H1 (cell line): ENCODE measurements at regions not wholly inside any gene's neighbourhood (a gene's known extent, or its start where the extent isn't known, plus 50 kb on each side); places are given as distances from the start of the nearest gene placed in this dataset.

Source experiments
- CTCF ChIA-PET: fragments of 300-600 bp; sonication (Branson Sonifier 250); formaldehyde crosslinking; loops from one replicate; lab custom pipeline; 2021; ENCODE audit not compliant: partially characterized antibody; lab: Charles Lee
- POLR2A ChIA-PET: fragments of 300-600 bp; sonication (Branson Sonifier 250); formaldehyde crosslinking; loops from one replicate; lab custom pipeline; 2021; ENCODE audit warnings: inconsistent platforms; ENCODE audit not compliant: partially characterized antibody; lab: Charles Lee
- DNase-seq, 2 experiments: peaks; one replicate each; pipeline versions ENCODE4 v3.0.0 to v3.0.0-alpha.2; 2010 to 2022; ENCODE audit warnings: low spot score in 2 of 2, low read depth in 1 of 2, mixed read lengths in 1 of 2
- FAIRE-seq: peaks from 2 replicates; lab custom pipeline; 2011; peaks lifted over from hg19 to GRCh38; lab: Jason Lieb, UNC
- H2AFZ ChIP-seq: 2 replicates; pipeline ENCODE4 v1.8.1; 2012; ENCODE audit warnings: low read length, inconsistent platforms
- H2AK5ac ChIP-seq: 2 replicates; pipeline ENCODE4 v1.6.1; 2013; ENCODE audit warnings: low read depth, low read length
- H2BK120ac ChIP-seq: replicated peaks from 2 replicates; pipeline ENCODE3; 2013; ENCODE audit warnings: low read depth, low read length, inconsistent platforms
- H2BK12ac ChIP-seq: 2 replicates; pipeline ENCODE4 v1.6.1; 2013; ENCODE audit warnings: low read depth, low read length
- H2BK15ac ChIP-seq: 2 replicates; pipeline ENCODE4 v1.6.1; 2013; ENCODE audit warnings: low read length
- H2BK20ac ChIP-seq: 2 replicates; pipeline ENCODE4 v1.6.1; 2013; ENCODE audit warnings: low read length
- H2BK5ac ChIP-seq: 2 replicates; pipeline ENCODE4 v1.6.1; 2013; ENCODE audit warnings: low read depth, low read length
- H3K14ac ChIP-seq: 2 replicates; pipeline ENCODE4 v1.6.1; 2013; ENCODE audit warnings: inconsistent platforms; ENCODE audit not compliant: insufficient read length
- H3K18ac ChIP-seq: 2 replicates; pipeline ENCODE4 v1.6.1; 2013; ENCODE audit warnings: low read length; ENCODE audit errors: extremely low read depth
- H3K23ac ChIP-seq: 2 replicates; pipeline ENCODE4 v1.6.1; 2013; ENCODE audit warnings: inconsistent platforms; ENCODE audit not compliant: insufficient read length
- H3K23me2 ChIP-seq: 2 replicates; pipeline ENCODE4 v1.6.1; 2013; ENCODE audit warnings: low read depth, low read length
- H3K27ac ChIP-seq: 2 replicates; pipeline ENCODE4 v1.6.1; 2011; ENCODE audit warnings: low read depth, low read length, inconsistent platforms
- H3K27me3 ChIP-seq, 4 experiments: replicated peaks in 1 of 4; 1 replicate in 1 of 4; 2 replicates in 3 of 4; pipeline versions ENCODE4 v1.6.1 to v1.8.1; 2011 to 2013; ENCODE audit warnings: low read length in 3 of 4, mild to moderate bottlenecking in 3 of 4, inconsistent platforms in 2 of 4, mixed read lengths in 2 of 4, moderate library complexity in 1 of 4; ENCODE audit not compliant: control insufficient read depth in 3 of 4, insufficient read depth in 3 of 4; ENCODE audit errors: extremely low read depth in 1 of 4
- H3K36me3 ChIP-seq, 4 experiments: 2 replicates each; pipeline versions ENCODE4 v1.6.1 to v1.8.1; 2011 to 2013; ENCODE audit warnings: mild to moderate bottlenecking in 4 of 4, low read length in 3 of 4, moderate library complexity in 2 of 4, control low read depth in 1 of 4, inconsistent platforms in 1 of 4; ENCODE audit not compliant: insufficient read depth in 4 of 4, control insufficient read depth in 2 of 4
- H3K4ac ChIP-seq: replicated peaks from 2 replicates; pipeline ENCODE3; 2013; ENCODE audit warnings: low read length, low read depth, mixed read lengths, inconsistent platforms; ENCODE audit not compliant: insufficient read length
- H3K4me1 ChIP-seq, 4 experiments: replicated peaks in 1 of 4; 1 replicate in 1 of 4; 2 replicates in 3 of 4; pipeline versions ENCODE4 v1.6.1 to v1.8.1; 2011 to 2013; ENCODE audit warnings: low read length in 3 of 4, inconsistent platforms in 2 of 4, mixed read lengths in 1 of 4; ENCODE audit not compliant: insufficient read depth in 4 of 4, control insufficient read depth in 3 of 4
- H3K4me2 ChIP-seq, 2 experiments: 2 replicates each; pipeline versions ENCODE4 v1.6.1 to v1.8.1; 2011 to 2013; ENCODE audit warnings: low read depth in 2 of 2, low read length in 2 of 2, control low read depth in 1 of 2, inconsistent platforms in 1 of 2, mild to moderate bottlenecking in 1 of 2; ENCODE audit not compliant: insufficient read depth in 1 of 2
- H3K4me3 ChIP-seq, 4 experiments: fragments of 200-600, 300-600 bp in 1 of 4; sonication (generic), shearing (Covaris generic), sonication (Bioruptor Twin) in 1 of 4; 2 replicates each; pipeline versions ENCODE4 v1.5.1 to v1.8.1; 2011 to 2016; ENCODE audit warnings: low read length in 4 of 4, low read depth in 3 of 4, control low read depth in 2 of 4, inconsistent platforms in 2 of 4, mild to moderate bottlenecking in 2 of 4, mixed read lengths in 1 of 4, moderate library complexity in 1 of 4; ENCODE audit not compliant: insufficient read depth in 2 of 4; ENCODE audit errors: extremely low read depth in 1 of 4
- H3K56ac ChIP-seq: replicated peaks from 2 replicates; pipeline ENCODE3; 2013; ENCODE audit warnings: low read depth, mild to moderate bottlenecking, mixed read lengths, low read length, inconsistent platforms; ENCODE audit not compliant: insufficient read length
- H3K79me1 ChIP-seq: 2 replicates; pipeline ENCODE4 v1.6.1; 2013; ENCODE audit warnings: low read depth, low read length, control low read depth
- H3K79me2 ChIP-seq, 2 experiments: 2 replicates each; pipeline versions ENCODE4 v1.6.1 to v1.8.1; 2012 to 2013; ENCODE audit warnings: low read length in 2 of 2, mild to moderate bottlenecking in 2 of 2, inconsistent platforms in 1 of 2; ENCODE audit not compliant: insufficient read depth in 2 of 2, control insufficient read depth in 1 of 2
- H3K9ac ChIP-seq, 4 experiments: replicated peaks in 1 of 4; 1 replicate in 1 of 4; 2 replicates in 3 of 4; pipeline versions ENCODE4 v1.6.1 to v1.8.1; 2011 to 2013; ENCODE audit warnings: low read depth in 3 of 4, low read length in 3 of 4, control low read depth in 2 of 4, mild to moderate bottlenecking in 2 of 4, moderate library complexity in 2 of 4, inconsistent platforms in 1 of 4; ENCODE audit errors: extremely low read depth in 1 of 4
- H3K9me3 ChIP-seq, 2 experiments: 2 replicates each; pipeline versions ENCODE4 v1.6.1 to v1.8.1; 2012 to 2013; ENCODE audit warnings: mild to moderate bottlenecking in 2 of 2, moderate library complexity in 2 of 2, control low read depth in 1 of 2, inconsistent platforms in 1 of 2, low read depth in 1 of 2, low read length in 1 of 2, mixed read lengths in 1 of 2; ENCODE audit not compliant: insufficient read depth in 2 of 2
- H4K20me1 ChIP-seq, 2 experiments: replicated peaks in 1 of 2; 2 replicates each; pipeline versions ENCODE3 to v1.8.1; 2011 to 2013; ENCODE audit warnings: inconsistent platforms in 2 of 2, low read length in 2 of 2, mild to moderate bottlenecking in 1 of 2; ENCODE audit not compliant: insufficient read depth in 2 of 2, control insufficient read depth in 1 of 2
- H4K5ac ChIP-seq: 2 replicates; pipeline ENCODE4 v1.6.1; 2013; ENCODE audit warnings: low read length, low read depth, mixed read lengths, inconsistent platforms; ENCODE audit not compliant: insufficient read length
- H4K8ac ChIP-seq: 2 replicates; pipeline ENCODE4 v1.8.0; 2013; ENCODE audit warnings: mild to moderate bottlenecking, moderate library complexity, low read length, inconsistent platforms; ENCODE audit not compliant: insufficient read depth; ENCODE audit errors: extremely low read depth
- H4K91ac ChIP-seq: replicated peaks from 2 replicates; pipeline ENCODE3; 2013; ENCODE audit warnings: low read length, mixed read lengths, inconsistent platforms; ENCODE audit not compliant: insufficient read length
- CHD1 ChIP-seq: IDR thresholded peaks from 2 replicates; pipeline ENCODE4 v1.6.1; 2012; ENCODE audit warnings: low read depth, low read length, improper control_type of control experiment
- EGR1 ChIP-seq: IDR thresholded peaks from 2 replicates; pipeline ENCODE4 v1.6.1; 2011; ENCODE audit warnings: low read depth, low read length, borderline replicate concordance
- EP300 ChIP-seq, 2 experiments: IDR thresholded peaks; 1 replicate in 1 of 2; 2 replicates in 1 of 2; pipeline ENCODE4 v1.6.1; 2011 to 2012; ENCODE audit warnings: low read depth in 2 of 2, low read length in 2 of 2, mild to moderate bottlenecking in 2 of 2, borderline replicate concordance in 1 of 2, inconsistent platforms in 1 of 2, moderate library complexity in 1 of 2
- KDM5A ChIP-seq: fragments of 200-600 bp; IDR thresholded peaks from 2 replicates; pipeline ENCODE4 v1.7.1; 2012; ENCODE audit warnings: mild to moderate bottlenecking, low read length, inconsistent platforms, mixed read lengths
- POLR2A ChIP-seq, 2 experiments: IDR thresholded peaks; 1 replicate in 1 of 2; 2 replicates in 1 of 2; pipeline ENCODE4 v1.6.1; 2011; ENCODE audit warnings: low read depth in 2 of 2, low read length in 2 of 2, mild to moderate bottlenecking in 2 of 2; ENCODE audit errors: control extremely low read depth in 1 of 2
- POU5F1 ChIP-seq: IDR thresholded peaks from 2 replicates; pipeline ENCODE4 v1.6.1; 2011; ENCODE audit warnings: low read depth, mild to moderate bottlenecking, low read length, moderate library complexity
- RNF2 ChIP-seq: fragments of 200-900, 300-1000 bp; sonication (generic); IDR thresholded peaks from 2 replicates; pipeline ENCODE4 v1.7.1; 2016; ENCODE audit warnings: borderline replicate concordance, low read depth, mild to moderate bottlenecking, antibody characterized with exemption, low read length; ENCODE audit not compliant: poor library complexity, severe bottlenecking; ENCODE audit errors: missing control alignments
- SIN3A ChIP-seq, 2 experiments: IDR thresholded peaks in 1 of 2; conservative IDR thresholded peaks in 1 of 2; 2 replicates each; pipeline ENCODE4 v1.6.1; 2011 to 2012; ENCODE audit warnings: low read length in 2 of 2, improper control_type of control experiment in 1 of 2, low read depth in 1 of 2, mild to moderate bottlenecking in 1 of 2
- SRF ChIP-seq: IDR thresholded peaks from 2 replicates; pipeline ENCODE4 v1.6.1; 2011; ENCODE audit warnings: mild to moderate bottlenecking, low read depth, low read length, moderate library complexity
- WGBS, 2 experiments: shearing (Covaris generic) in 1 of 2; methylation state at CpG; one replicate each; pipeline versions ENCODE4 v1.1.6 to v1.1.7; 2013 to 2015; ENCODE audit warnings: low lambda C conversion rate in 2 of 2, mixed read lengths in 2 of 2, inconsistent platforms in 1 of 2, low coverage in 1 of 2, missing lambda C conversion rate in 1 of 2; ENCODE audit not compliant: insufficient replicate concordance in 2 of 2, insufficient coverage in 1 of 2, insufficient read length in 1 of 2; ENCODE audit errors: extremely low coverage in 1 of 2, missing lambda C conversion rate in 1 of 2; 5-methylcytosine and 5-hydroxymethylcytosine counted together

DNA sequence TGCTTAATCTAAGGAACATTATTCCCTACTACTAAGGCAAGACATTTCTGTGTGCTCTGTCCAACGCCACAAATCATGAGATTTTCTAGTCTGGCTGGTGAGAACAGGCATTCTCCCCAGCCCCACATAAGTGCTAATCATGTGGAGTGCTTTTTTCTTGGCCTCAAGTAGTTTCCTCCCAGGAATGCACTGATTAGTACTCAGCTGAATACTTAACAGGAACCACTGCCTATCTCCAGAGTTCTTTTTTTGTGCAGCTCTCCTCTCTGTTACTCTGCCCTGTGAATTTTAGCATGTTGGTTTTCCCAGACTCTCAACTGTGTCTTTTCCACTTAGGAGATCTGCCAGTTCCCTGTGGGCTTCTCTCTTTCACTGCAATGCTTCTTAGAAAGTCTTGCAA, 1098.5 kb upstream of the LRRTM3 start:
- FAIRE-seq = no peak
- 95% methylated on average over 1 of the region's 1 CpG; no CpG with 5 or more reads in 1 of the 2 experiments for WGBS, 2 experiments
- Histone ChIP-seq H3K9ac (no peak overlapping the region), H4K5ac (no peak overlapping the region), H4K20me1 (no peaks in the 10 kb centered on the region), H3K27me3 (no peaks in the 10 kb centered on the region), H3K27ac (no peak overlapping the region), H3K79me2 (no peaks in the 10 kb centered on the region), H2BK12ac (no peak overlapping the region), H2BK15ac (no peak overlapping the region), H3K4me3 (no peak overlapping the region), H3K23me2 (no peaks in the 10 kb centered on the region), H2AFZ (0 out of 2 replicates have a peak overlapping the region, but pooled peaks have one; percentile 1), H2AK5ac (no peak overlapping the region), H3K56ac (no peak overlapping the region), H3K4ac (no peak overlapping the region), H4K8ac (no peak overlapping the region), H3K18ac (no peak overlapping the region), H3K36me3 (no peaks in the 10 kb centered on the region), H3K4me2 (no peak overlapping the region), H3K14ac (no peak overlapping the region), H3K9me3 (no peaks in the 10 kb centered on the region), H4K91ac (no peak overlapping the region), H3K23ac (no peak overlapping the region), H3K4me1 (no peaks in the 10 kb centered on the region), H3K79me1 (no peaks in the 10 kb centered on the region), H2BK20ac (no peak overlapping the region), H2BK5ac (no peak overlapping the region), H2BK120ac (no peak overlapping the region)
- DNase-seq = no peak
- ChIA-PET CTCF (no interaction called here), POLR2A (no interaction called here)
- TF ChIP-seq POLR2A (IDR thresholded peaks at IDR 0.05; ENCODE audit: control extremely low read depth in 1 of 2, low read depth in 2 of 2, low read length in 2 of 2) (no peak), CHD1 (no peak), POU5F1 (no peak), SIN3A (conservative IDR thresholded peaks at IDR 0.05 in 1 of 2, IDR thresholded peaks at IDR 0.05 in 1 of 2; ENCODE audit: low read depth in 1 of 2, low read length in 2 of 2) (no peak), KDM5A (no peak), SRF (no peak), EP300 (IDR thresholded peaks at IDR 0.05; ENCODE audit: borderline replicate concordance in 1 of 2, low read depth in 2 of 2, low read length in 2 of 2) (no peak), EGR1 (no peak), RNF2 (no peak)
